GM18508 (cell line): ENCODE measurements at regions not wholly inside any gene's neighbourhood (a gene's known extent, or its start where the extent isn't known, plus 50 kb on each side); places are given as distances from the start of the nearest gene placed in this dataset.

Experiments used
- ATAC-seq: cut with Tn5 transposase; IDR thresholded peaks from one replicate; pipeline ENCODE4 v1.9.1; 2021; ENCODE audit warnings: moderate number of reproducible peaks; ENCODE audit not compliant: insufficient read depth, unreplicated experiment

GRCh38 chr16:16865374-16865773 is 486.4 kb downstream of the NPIPA7 start:
- ATAC-seq, result no peak

GRCh38 chr16:16867973-16868372 is 489.0 kb downstream of the NPIPA7 start:
- ATAC-seq, result no peak

GRCh38 chr16:16868727-16869126 is 489.8 kb downstream of the NPIPA7 start:
- no peak for ATAC-seq

GRCh38 chr16:16869746-16870145 is 490.8 kb downstream of the NPIPA7 start:
- ATAC-seq, result no peak

GRCh38 chr16:16871196-16871595 is 492.3 kb downstream of the NPIPA7 start:
- no peak for ATAC-seq

- ATAC-seq, result no peak
These were observed 498.1 kb downstream of the NPIPA7 start for GRCh38 chr16:16877061-16877460.

GRCh38 chr16:16879567-16880251 is 500.8 kb downstream of the NPIPA7 start:
- ATAC-seq, result no peak

GRCh38 chr16:16881814-16882213 is 502.9 kb downstream of the NPIPA7 start:
- ATAC-seq, result no peak

GRCh38 chr16:16882766-16883165 is 503.8 kb downstream of the NPIPA7 start:
- ATAC-seq, result no peak

- ATAC-seq, result no peak
These were observed 505.5 kb downstream of the NPIPA7 start for GRCh38 chr16:16884451-16884850.

GRCh38 chr16:16887193-16887592 is 508.3 kb downstream of the NPIPA7 start:
- no peak for ATAC-seq

GRCh38 chr16:16890964-16891363 is 512.0 kb downstream of the NPIPA7 start:
- ATAC-seq, result no peak

- ATAC-seq, result no peak
These were observed 525.7 kb downstream of the NPIPA7 start for GRCh38 chr16:16904601-16905000.

- no peak for ATAC-seq
These were observed 526.9 kb downstream of the NPIPA7 start for GRCh38 chr16:16905850-16906249.

- ATAC-seq, result no peak
These were observed 528.1 kb downstream of the NPIPA7 start for GRCh38 chr16:16907089-16907488.

- ATAC-seq, result no peak
These were observed 529.1 kb downstream of the NPIPA7 start for GRCh38 chr16:16908077-16908476.

GRCh38 chr16:16909126-16909525 is 530.2 kb downstream of the NPIPA7 start:
- no peak for ATAC-seq

- ATAC-seq, result no peak
These were observed 531.7 kb downstream of the NPIPA7 start for GRCh38 chr16:16910666-16911065.

GRCh38 chr16:16915771-16916170 is 536.8 kb downstream of the NPIPA7 start:
- ATAC-seq, result no peak

- ATAC-seq, result no peak
These were observed 538.3 kb downstream of the NPIPA7 start for GRCh38 chr16:16917191-16917785.

GRCh38 chr16:16923479-16923878 is 544.5 kb downstream of the NPIPA7 start:
- no peak for ATAC-seq

- no peak for ATAC-seq
These were observed 545.7 kb downstream of the NPIPA7 start for GRCh38 chr16:16924613-16925012.
